ENCODE measurements at regions not wholly inside any gene's neighbourhood (a gene's known extent, or its start where the extent isn't known, plus 50 kb on each side); places are given as distances from the start of the nearest gene placed in this dataset.

GRCh38 chr1:38463074-38463473 is 396.5 kb downstream of the RRAGC start:
- ChIA-PET RAD21 (ENCODE audit: low non-redundant PET in 1 of 2, low total read pairs in 2 of 2, uncharacterized antibody in 2 of 2, unreplicated experiment in 2 of 2) (no interaction called here), POLR2A (no interaction called here), CTCF (no interaction called here)
- no peak for ATAC-seq
- Histone ChIP-seq H3K9me3 (ENCODE audit: control insufficient read depth in 1 of 2, insufficient read depth in 1 of 2, low read depth in 1 of 2, low read length in 2 of 2) (no peaks in the 10 kb centered on the region), H3K9me2 (ENCODE audit: insufficient read depth) (no peaks in the 10 kb centered on the region), H3K79me2 (ENCODE audit: insufficient read depth, low read length) (no peaks in the 10 kb centered on the region), H3K9ac (ENCODE audit: low read length) (no peak overlapping the region), H3K4me2 (ENCODE audit: low read length) (no peak overlapping the region), H4K20me1 (ENCODE audit: insufficient read depth) (no peaks in the 10 kb centered on the region), H3K4me3 (replicated peaks in 1 of 2; ENCODE audit: low read depth in 1 of 2, low read length in 2 of 2) (no peak overlapping the region), H3K27me3 (ENCODE audit: insufficient read depth, low read length) (peaks cover 76% of the 10 kb centered on the region), H2AFZ (ENCODE audit: low read depth, low read length, poor library complexity, severe bottlenecking) (no peak overlapping the region), H3K27ac (ENCODE audit: low read depth, low read length) (no peak overlapping the region), H3K36me3 (ENCODE audit: control insufficient read depth in 1 of 2, insufficient read depth in 2 of 2, low read length in 2 of 2) (no peaks in the 10 kb centered on the region), H3K4me1 (ENCODE audit: control insufficient read depth in 1 of 2, insufficient read depth in 2 of 2, low read length in 2 of 2) (no peaks in the 10 kb centered on the region)
- intact Hi-C loops (cut with micrococcal nuclease): no loop called here
- no TSS peak for BruUV-seq (replicated peaks)
- TF ChIP-seq JUND (IDR thresholded peaks at IDR 0.05): no peak
- TF ChIP-seq ATF3 (IDR thresholded peaks at IDR 0.05): no peak
- TF ChIP-seq SIN3A (IDR thresholded peaks at IDR 0.05; ENCODE audit: low read depth): no peak
- no peak for TF ChIP-seq CBX3 (IDR thresholded peaks at IDR 0.05; ENCODE audit: low read depth)
- TF ChIP-seq TCF7L2 (IDR thresholded peaks at IDR 0.05; ENCODE audit: borderline replicate concordance, extremely low read depth, insufficient read depth, insufficient read length): no peak
- no peak for TF ChIP-seq MAX (IDR thresholded peaks at IDR 0.05)
- TF ChIP-seq POLR2AphosphoS5 (IDR thresholded peaks at IDR 0.05; ENCODE audit: low read depth, low read length): no peak
- no peak for TF ChIP-seq FOSL1 (IDR thresholded peaks at IDR 0.05; ENCODE audit: low read depth)
- TF ChIP-seq ZBTB33 (IDR thresholded peaks at IDR 0.05; ENCODE audit: extremely low read depth, insufficient replicate concordance, low read length): no peak
- no peak for TF ChIP-seq POLR2A (IDR thresholded peaks at IDR 0.05; ENCODE audit: borderline replicate concordance, extremely low read depth, insufficient read depth, insufficient read length)
- TF ChIP-seq ZFX (IDR thresholded peaks at IDR 0.05): no peak
- TF ChIP-seq CEBPB (IDR thresholded peaks at IDR 0.05; ENCODE audit: low read depth): no peak
- TF ChIP-seq ELF1 (IDR thresholded peaks at IDR 0.05; ENCODE audit: borderline replicate concordance, low read depth): no peak
- no peak for TF ChIP-seq SP1 (IDR thresholded peaks at IDR 0.05; ENCODE audit: low read depth)
- no peak for TF ChIP-seq REST (IDR thresholded peaks at IDR 0.05; ENCODE audit: low read depth)
- TF ChIP-seq CTCF (IDR thresholded peaks at IDR 0.05 in 2 of 3, conservative IDR thresholded peaks at IDR 0.05 in 1 of 3; ENCODE audit: borderline replicate concordance in 1 of 3, insufficient read depth in 1 of 3, low read depth in 2 of 3, low read length in 2 of 3): no peak
- DNase-seq (ENCODE audit: low read depth, low spot score): no peak
